Hepatic stellate cell (primary cell): ENCODE measurements at regions not wholly inside any gene's neighbourhood (a gene's known extent, or its start where the extent isn't known, plus 50 kb on each side); places are given as distances from the start of the nearest gene placed in this dataset.

Source experiments
- DNase-seq: peaks from one replicate; pipeline ENCODE4 v3.0.0; 2011; ENCODE audit warnings: low spot score

DNA sequence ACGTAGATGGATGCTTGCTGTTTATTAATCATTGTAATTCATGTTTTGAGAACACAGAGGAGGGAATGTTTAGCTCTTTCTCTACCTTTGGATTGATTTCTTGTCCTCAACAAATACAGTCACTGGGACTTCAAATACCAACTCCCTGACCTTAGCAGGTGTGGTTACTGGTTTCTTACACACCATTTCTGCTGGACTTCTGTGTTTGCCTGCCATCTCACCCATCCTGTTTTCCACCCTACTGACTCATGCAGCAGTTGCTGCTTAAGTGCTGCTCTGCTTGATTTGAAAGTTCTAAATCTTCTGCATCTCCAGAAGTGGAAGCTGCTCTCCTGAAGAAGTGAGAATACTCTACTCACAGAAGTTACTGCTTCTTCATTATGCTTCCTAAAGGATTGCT, 170.3 kb downstream of the ZPLD1 start:
- DNase-seq, result no peak

DNA sequence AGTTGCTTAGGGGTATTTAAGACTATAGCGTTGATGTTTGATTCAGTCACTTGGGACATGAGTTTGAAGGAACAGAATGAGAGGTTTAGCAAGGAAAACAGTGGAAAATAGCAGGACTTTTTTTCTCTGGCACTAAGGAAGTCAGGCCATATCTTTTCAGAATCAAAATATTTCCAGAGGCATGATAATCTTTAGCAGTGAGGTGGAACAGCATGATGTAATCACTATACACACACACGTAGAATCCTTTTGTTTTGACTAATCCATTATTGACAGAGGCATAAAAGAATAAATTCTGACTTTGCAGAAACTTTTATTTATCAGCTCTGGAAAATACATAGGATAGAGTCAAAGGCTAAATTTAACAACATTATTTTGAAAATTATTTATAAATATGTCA, 174.1 kb downstream of the ZPLD1 start:
- DNase-seq, result no peak

DNA sequence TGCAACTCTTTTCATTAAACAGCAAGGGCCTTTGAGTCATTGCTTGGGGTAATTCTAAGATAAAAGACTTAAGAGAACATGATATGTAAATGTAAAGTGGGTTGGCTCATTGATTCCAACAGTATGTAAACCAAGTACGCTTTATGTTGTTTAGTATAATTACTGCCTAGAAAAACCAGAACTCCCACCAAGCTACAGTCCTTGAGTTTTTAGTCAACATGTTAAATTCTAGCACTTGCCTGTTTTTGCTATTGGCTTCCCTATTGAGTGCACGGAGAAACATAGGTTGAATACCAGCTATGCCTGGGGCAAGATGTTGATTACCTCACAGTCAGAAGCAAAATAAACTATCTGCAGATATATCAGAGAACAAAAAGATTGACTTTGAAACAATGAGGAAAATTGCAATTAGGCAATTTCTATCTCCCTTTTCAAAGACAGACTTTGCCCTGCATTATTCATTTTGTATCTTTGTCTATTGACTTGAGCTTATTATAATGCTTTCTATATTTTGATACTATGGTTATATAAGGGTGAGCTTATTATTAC, 179.3 kb downstream of the ZPLD1 start:
- no peak for DNase-seq

DNA sequence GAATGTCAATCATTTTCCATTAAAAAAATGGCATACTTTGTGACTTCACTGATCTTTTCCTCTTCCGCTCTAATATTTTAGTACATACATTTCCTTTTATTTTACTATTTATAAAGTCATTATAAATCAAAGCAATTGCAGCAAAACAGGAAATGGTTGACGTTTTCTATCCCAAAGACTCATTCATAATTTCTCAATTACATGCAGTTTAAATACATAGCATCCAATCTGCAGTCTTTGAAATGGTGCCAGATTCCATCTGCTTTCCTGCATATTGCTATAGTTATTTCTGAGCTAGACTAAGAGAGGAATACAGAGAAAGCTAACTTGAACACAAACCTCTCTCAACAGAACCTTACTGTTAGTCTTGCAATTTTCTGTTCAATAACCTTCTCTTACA, 179.8 kb downstream of the ZPLD1 start:
- DNase-seq, result no peak

DNA sequence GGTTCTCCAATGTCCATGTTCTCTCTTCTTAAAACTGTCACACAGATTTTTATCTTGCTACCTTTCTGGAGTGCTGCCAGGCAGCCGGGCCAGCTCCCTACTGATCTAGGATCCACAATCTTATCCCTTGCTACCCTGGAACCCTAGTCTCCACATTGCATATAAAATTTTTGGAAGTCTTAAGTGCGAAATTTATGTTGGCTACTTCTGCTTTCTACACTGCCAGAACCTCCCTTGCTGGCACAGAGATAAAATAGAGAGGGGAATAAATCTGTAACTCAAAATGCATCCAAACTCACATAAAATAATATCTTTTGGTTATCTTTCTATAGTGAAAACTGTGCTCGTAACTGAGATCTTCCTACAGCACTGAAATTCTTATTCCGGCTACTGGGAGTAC, 182.6 kb downstream of the ZPLD1 start:
- DNase-seq, result no peak

DNA sequence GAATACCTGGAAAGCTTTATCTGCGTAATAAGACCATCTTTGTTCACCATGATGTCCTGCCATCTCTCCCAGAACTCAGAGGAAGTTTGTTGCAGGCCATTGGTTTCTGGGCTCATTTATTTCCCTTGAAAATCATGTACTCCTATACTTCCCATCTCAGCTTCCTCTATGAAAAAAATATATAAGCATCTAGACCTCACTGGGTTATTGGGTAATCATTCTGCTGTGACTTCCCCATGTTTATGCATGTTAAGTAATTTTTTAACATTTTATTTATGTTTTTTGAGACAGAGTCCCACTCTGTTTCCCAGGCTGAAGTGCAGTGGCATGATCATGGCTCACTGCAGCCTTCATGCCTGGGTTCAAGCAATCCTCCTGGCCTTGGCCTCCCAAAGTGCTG, 184.5 kb downstream of the ZPLD1 start:
- DNase-seq, result no peak

DNA sequence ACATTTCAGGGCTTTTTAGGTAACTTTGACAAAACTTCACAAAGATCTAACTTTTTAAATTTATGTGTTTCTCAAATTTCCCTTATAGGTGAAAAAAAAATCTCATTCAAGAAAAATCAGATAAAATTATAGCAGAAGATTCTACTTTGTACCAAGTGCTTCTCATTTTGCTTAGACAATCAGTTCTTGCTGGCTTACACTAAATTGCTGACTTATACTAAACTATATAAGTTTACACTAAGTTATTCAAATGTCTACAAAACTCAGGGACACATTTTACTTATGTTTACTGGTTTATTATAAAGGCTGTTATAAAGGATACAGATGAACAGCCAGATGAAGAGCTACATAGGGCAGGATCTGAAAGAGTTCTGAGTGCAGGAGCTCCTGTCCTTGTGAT, 195.1 kb downstream of the ZPLD1 start:
- no peak for DNase-seq

DNA sequence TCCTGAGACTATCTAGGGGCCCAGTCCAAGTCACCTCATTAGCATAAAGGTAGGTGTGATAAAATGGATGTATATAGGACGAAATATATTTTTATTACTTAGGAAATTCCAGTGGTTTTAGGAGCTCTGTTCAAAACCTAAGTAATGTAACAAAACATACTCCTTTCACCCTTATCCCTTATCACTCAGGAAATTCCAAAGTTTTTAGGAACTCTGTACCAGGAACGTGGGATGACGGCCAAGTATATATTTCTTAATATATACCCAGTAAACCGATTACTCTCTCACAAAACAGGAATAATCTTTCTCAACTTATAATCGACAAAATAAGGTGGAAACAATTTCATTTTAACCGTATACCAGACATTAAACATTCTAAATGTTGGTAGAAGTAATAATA, 195.7 kb downstream of the ZPLD1 start:
- no peak for DNase-seq

DNA sequence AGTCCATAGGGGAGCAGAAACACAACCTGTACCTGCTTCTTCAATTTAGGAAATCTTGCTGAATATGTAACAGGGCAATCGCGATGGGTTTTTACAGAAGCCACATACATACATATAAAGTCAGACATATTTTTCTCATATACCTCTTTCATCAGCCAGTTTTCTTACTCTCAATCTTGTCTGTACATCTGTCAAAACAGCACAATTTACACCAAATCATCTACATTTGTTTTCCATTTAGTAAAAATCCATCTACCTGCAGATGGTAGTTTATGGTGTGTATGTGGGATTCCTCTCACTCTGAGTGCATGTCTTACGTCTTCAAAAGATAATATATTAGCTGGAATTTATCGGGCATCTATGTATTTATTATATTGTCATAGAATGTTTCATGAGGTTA, 208.7 kb downstream of the ZPLD1 start:
- no peak for DNase-seq

DNA sequence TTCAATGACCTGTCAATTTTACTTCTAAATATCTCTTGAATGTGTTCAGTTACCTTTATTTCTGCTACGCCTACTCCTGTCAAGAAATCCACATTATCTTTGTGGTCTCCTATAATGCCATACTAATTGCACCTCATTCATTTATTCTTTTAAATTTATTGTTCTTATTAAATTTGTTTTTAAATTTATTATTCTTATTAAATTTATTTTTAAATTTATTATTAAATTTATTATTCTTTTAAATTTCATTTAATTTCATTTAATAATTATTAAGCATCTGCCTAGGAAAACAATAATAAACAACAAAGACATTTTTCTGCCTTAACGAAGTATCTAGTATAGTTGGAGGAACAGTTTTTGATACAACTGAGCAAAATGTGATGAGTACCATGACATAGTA, 211.7 kb downstream of the ZPLD1 start:
- no peak for DNase-seq

DNA sequence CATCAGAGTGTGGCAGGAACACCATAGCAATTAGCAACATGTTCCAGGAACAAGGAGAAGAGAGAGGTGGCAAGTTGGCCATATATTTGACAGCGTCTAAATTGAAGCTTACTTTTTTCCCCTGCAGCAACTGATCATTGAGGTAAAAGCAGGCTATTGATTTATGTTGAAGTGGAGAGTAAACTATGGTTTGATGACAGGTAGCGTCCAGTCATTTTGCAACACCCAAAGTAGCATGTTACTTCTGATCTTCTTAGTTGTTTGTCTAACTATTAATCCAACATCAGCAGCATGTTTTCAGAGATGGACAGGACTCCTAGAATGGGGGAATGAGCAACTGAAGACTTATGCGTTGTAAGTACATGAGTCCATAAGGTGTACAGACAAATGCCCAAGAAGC, 225.8 kb downstream of the ZPLD1 start:
- no peak for DNase-seq

DNA sequence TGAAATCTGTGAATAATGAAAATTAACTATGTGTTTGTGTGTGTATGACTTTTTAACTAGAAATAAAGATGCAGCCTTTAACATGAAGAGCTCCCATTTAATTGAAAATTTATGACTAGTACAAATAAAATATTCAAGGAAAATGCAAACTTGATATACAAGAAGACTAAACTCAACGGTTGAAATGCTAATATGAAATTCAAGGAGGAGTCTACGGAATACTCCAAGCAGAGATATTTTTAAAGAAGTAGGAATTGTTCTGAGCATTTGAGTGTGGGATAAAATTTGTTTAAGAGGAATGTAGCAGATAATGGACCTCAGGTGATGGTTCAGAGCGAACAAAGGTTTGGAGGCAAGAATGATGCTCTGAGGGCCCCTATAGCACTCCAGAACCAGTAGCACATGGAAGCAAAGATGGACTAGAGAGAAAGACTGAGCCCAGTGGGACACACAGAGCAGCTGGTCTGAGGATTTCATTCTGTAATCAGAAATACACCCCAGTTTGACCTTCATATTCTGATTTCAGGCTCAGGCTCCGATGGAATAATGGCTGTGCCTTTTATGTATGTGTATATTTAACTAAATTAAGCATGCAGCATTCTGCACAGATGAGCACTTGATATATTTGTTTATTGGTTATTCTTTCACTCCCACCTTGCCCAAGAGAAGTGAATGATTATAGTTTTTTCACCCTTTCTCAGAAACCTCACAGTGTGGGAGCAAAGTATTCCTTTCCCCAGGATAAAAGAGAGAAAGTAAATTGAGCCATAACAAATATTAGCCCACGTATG, 227.1 kb downstream of the ZPLD1 start:
- no peak for DNase-seq

DNA sequence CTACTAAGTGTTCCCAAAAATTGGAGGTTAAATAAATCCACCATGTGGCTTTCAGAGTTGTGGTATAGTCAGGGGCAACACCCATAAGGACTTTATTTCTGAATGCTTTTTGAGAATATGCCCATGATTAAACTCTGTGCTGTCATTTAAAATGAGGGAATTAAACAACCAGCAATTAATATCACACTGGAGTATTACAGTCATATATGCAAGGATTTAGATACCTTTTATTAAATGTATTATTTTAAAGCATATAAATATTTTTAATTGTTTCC, 227.6 kb downstream of the ZPLD1 start:
- DNase-seq, result no peak

DNA sequence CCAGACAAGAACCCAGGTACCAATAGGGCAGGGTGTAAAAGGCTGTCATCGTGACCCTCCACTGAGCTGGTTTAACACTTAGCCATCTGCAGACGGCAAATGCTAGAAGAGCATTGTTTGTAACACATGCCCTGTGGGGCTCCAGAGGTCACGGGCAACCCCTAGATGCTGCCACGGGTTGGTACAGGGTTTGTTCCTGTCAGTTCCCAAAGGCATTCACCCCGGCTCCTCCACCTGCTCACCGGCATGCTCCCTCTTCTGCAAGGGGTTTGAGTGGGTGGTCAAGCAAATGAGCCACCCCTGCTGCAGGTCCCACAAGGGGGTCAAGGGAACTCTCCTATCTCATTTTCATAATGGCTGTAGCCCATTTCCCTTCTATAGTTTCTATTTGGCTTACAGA, 229.3 kb downstream of the ZPLD1 start:
- DNase-seq, result no peak

DNA sequence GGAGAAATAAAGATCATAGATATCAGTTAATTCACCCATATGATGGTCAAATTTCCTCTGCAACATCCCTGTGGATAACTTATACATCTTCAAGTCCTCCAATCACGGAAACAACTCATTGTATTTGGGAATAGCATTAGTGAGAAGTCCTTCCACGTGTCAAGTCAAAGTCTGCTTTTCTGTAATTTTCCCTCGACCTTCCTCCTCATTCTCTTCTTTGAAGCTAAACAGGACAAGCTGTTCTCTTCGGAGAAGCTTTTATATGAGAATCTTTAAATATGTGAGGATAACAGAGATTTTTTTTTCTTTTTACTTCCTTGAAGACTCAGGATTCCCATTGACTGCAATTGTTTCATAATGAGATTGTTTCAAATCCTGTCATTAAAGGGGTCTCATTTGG, 230.4 kb downstream of the ZPLD1 start:
- no peak for DNase-seq

DNA sequence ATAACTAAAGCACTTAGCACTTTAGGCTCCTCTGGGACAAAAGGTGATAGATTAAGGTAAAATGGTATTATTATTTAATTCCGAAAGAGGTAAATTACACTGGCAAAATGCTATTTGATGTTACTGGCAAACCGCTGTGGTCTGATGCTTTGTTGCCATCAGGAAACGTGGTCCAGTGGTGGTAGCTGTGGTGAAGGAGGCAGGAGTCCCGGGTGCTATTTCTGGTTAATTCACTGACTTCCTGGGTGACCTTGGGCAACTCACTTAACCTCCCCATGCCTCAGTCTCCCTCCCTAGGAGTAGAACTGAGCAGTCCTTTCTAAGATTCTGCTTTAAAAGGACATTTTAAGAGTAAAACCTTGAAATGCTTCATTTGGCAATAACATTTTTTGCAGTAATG, 233.4 kb downstream of the ZPLD1 start:
- no peak for DNase-seq

DNA sequence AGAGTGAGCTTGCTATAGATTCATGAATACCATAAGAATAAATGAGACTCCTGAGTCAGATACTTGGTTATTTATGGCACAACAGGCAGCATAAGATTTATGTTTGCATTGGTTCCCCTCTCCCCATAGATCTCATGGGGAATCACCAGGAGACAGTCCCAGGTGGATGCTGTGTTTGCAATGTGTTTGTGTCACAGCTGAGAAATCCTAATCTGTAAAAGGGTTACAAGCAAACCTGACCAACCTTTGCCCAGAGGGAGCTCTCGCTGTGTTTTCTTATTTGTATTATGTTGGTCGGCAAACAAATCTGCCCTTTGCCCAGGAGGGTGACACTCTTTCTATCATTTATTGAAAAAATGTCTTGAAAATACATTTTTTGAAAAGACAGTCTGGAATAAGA, 236.2 kb downstream of the ZPLD1 start:
- DNase-seq, result no peak

DNA sequence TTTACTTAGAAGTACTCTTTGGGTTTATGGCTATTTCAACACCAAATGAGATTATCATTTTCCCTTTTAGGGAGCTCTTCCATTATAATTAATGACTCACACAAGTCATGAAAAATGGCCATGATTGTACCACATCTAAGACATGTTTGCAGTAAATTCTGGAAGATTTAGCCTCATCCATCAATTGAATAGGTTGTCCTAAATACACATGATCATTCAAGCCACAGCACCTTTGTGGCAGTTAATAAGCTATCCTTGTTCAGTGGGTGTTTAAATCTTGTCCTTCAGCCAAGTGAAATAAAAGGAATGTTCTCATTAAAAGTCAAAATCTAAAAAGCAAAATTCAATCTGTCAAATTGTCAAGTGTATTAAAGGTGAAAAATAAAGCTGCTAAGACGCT, 237.5 kb downstream of the ZPLD1 start:
- DNase-seq, result no peak

DNA sequence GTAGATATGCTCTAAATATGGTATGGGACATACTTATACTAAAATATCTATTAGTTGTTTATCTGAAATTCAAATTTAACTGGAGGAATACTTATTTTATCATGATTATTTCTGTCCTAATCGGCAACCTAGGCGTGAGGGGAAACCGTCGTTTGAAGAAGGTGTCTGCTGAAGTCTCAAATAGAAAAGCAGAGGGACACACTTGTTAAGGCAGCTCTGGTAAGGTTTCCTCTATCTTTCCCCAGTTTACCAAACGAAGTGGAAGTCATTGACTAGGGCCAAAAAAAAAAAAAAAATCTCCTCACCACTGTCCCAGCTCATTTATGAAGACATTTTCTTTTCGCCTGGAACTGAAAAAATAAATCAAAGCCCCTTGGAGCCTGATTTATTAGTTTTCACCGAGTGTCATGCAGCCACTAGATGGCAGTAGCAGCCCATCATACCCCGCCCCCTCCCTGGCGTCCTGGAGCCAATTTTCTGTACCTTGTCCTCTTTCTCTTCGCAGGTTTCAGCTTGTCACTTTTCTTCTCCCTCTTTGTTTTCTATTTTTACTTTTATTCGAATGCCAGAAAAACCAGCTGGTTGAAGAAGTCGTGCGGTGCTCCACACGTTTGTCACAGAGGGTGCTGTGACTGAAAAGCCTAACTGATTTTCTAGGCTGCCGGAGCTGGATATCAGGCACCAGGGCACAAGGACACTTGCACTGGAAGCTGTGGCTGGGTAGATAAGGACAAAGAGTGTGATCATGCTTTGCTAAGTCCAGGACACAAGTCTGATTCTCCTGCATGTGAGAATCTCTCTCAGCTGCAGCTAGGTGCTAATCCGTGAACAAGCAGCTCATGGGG, 238.7 kb downstream of the ZPLD1 start:
- DNase-seq, result peak; percentile 19

DNA sequence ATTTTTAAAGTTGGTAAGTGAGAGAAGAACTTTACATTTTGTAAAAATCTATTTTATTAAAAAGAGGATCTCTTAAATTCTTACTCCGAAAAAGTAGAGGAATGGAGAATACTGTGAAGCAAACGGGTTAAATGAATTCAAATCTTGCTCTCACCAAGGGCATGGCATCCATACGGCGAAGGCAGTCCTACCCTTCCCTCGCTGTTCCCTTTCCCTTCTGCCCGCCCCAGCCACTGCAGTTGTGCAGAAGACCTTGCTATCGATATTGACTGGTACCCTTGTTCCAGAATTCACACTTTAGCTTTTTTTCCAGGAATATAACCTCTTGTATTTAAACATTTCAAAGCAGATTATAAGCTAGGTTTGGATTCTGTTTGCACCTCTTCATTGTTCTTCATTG, 239.5 kb downstream of the ZPLD1 start:
- no peak for DNase-seq

DNA sequence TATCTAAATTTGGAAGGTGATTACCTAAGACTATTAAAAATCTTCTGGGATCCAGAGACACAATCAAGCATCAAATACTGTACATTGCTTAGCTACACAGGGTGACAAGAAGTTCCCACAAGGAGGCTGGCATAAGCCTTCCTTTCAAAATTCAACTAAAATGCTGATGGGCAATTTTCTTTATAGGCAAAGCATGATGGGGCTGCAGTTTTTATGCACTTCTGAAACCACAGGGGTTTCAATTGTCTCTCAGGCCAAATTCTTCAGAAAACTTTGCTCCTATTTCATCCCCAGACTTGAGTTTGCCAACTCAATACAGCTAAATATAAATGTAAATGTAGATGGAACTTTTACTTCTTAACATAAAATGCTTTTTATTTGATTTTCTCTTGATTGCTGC, 241.6 kb downstream of the ZPLD1 start:
- DNase-seq, result no peak

DNA sequence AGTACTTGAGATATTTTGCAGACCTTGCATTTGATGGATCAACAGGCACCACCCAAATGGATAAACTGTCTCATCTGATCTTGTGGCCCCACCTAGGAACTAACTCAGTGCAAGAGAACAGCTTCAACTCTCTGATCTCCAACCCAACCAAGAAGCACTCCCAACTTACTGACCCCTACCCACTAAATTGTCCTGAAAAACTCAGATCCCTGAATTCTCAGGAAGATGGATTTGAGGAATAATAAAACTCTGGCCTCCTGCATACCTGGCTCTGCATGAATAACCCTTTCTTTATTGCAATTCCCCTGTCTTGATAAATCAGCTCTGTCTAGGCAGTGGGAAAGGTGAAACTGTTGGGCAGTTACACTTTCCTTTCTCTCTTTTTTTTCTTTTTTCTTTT, 247.9 kb downstream of the ZPLD1 start:
- DNase-seq, result no peak

DNA sequence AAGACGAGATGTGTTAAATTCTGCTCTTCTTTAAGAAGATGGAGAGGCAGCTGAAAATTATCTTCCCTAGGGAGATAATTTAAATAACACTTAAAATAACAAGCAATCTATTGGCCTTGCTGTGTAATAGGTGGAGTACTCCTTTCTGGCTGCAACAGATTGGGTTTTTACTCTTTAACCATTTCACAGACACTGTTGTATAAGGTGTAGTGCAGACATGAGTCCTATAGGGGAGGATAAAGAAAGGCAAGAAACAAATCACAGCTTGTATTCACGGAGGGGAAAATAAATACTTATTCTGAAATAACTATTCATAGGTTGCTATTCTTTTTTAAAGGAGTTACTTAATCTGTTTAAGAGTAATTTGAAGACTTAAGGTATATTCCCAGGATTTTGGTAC, 252.0 kb downstream of the ZPLD1 start:
- no peak for DNase-seq
